MM.1S (cell line): ENCODE measurements at regions not wholly inside any gene's neighbourhood (a gene's known extent, or its start where the extent isn't known, plus 50 kb on each side); places are given as distances from the start of the nearest gene placed in this dataset.

Source experiments
- CTCF ChIP-seq: fragments of 300-600 bp; sonication (generic); IDR thresholded peaks from 2 replicates; pipeline ENCODE4 v1.5.1; 2016; ENCODE audit warnings: antibody characterized with exemption, low read length, mixed read lengths
- EZH2 ChIP-seq: fragments of 300-600 bp; sonication (generic); optimal IDR thresholded peaks from 2 replicates; pipeline ENCODE3; 2017; ENCODE audit warnings: low read depth, mild to moderate bottlenecking, antibody characterized with exemption, low read length, mixed read lengths
- EZH2phosphoT487 ChIP-seq: fragments of 300-600 bp; sonication (generic); IDR thresholded peaks from 2 replicates; pipeline ENCODE4 v1.6.1; 2018; ENCODE audit warnings: antibody characterized with exemption, low read length

GRCh38 chr4:60890743-60891142 lies 309.4 kb upstream of the ADGRL3 start:
- TF ChIP-seq EZH2phosphoT487: no peak
- no peak for TF ChIP-seq CTCF
- no peak for TF ChIP-seq EZH2
